Activated T-helper 2 cell treated with anti-CD3 and anti-CD28 coated beads, Interferon-gamma antibody, Interleukin-2, Interleukin-4, amounts not matched to agents 10 μg/mL and 5 μg/mL and 100 μg/mL, durations not matched to agents 14 hours and 24 hours and 36 hours (primary cell): ENCODE measurements at regions not wholly inside any gene's neighbourhood (a gene's known extent, or its start where the extent isn't known, plus 50 kb on each side); places are given as distances from the start of the nearest gene placed in this dataset.
A peak's percentile ranks its signal among the peaks of the same experiment; 100 is the strongest.

Experiments used
- DNase-seq: peaks from one replicate; pipeline ENCODE4 v3.0.0; 2021; ENCODE audit warnings: low spot score
- H3K27ac Mint-ChIP-seq: one replicate; pipeline ENCODE4 v1.8.0; 2021; ENCODE audit warnings: mixed read lengths
- H3K27me3 Mint-ChIP-seq: one replicate; pipeline ENCODE4 v1.8.0; 2021; ENCODE audit warnings: low read depth, mixed read lengths
- H3K36me3 Mint-ChIP-seq: one replicate; pipeline ENCODE4 v1.8.0; 2021; ENCODE audit warnings: low read depth, mixed read lengths
- H3K4me1 Mint-ChIP-seq: one replicate; pipeline ENCODE4 v1.8.0; 2021; ENCODE audit warnings: low read depth, mixed read lengths
- H3K4me3 Mint-ChIP-seq: one replicate; pipeline ENCODE4 v1.8.0; 2021; ENCODE audit warnings: low read depth, mild to moderate bottlenecking, moderate library complexity, mixed read lengths
- H3K9me3 Mint-ChIP-seq: one replicate; pipeline ENCODE4 v1.8.0; 2021; ENCODE audit warnings: mixed read lengths
- intact Hi-C: fragments of 100-400 bp; cut with micrococcal nuclease; formaldehyde crosslinking; loops from one replicate; pipeline ENCODE4 v1.15.1; 2023

DNA sequence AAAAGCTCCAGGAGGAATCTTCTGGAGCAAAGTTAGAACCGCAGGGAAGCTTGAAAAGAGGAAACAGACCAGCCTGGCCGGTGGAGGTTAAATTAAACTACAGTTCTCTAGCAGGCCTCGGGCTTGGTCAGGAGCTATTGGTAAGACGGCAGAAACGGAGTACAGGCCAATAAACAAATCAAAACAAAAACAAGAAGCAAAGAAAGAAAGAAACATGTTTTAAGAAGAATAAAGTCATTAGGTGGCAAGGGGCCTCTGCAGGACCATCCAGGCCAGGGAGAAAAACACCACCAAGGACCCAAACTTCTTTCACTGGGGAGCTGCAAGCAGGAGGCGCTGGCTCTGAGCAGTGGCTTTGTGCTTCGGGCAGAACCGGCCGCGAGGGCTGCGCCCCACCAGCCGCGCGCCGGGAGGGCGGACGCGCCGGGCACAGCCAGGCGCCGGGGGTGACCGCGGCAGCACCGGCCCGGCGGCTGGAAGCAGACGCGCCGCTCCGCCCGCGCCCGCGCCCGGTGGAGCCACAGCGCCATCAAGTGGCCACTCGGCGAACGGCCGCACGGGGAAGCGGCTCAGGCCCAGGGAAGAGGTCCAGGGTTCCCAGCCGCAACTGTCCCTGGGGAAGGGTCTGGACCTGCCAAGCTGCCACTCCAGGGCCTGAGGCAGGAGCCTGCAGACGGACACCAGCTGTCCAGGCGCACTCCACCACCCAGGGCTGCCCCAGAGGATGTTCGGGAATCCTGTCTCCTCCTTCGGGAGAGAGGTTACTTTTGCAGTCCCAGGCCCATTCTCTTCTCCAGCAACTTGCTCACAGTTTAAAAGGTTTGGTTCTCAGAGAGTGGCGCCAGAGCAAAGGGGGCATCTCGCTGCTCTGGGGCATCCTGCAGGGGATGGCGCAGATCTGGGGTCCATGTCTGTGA, 419.4 kb downstream of the SOX9 start:
- Mint-ChIP-seq H3K4me1 (peaks cover 2% of the 10 kb centered on the region), H3K27me3 (peaks cover 9% of the 10 kb centered on the region), H3K27ac (peak overlapping the region; percentile 14), H3K36me3 (no peaks in the 10 kb centered on the region), H3K9me3 (no peaks in the 10 kb centered on the region), H3K4me3 (no peak overlapping the region)
- intact Hi-C loops, result loop anchor here (5.0 kb wide), 2 partner anchors 423 to 1903 kb away; no protein-coding TSS in a partner anchor
- DNase-seq, result peak; percentile 37

DNA sequence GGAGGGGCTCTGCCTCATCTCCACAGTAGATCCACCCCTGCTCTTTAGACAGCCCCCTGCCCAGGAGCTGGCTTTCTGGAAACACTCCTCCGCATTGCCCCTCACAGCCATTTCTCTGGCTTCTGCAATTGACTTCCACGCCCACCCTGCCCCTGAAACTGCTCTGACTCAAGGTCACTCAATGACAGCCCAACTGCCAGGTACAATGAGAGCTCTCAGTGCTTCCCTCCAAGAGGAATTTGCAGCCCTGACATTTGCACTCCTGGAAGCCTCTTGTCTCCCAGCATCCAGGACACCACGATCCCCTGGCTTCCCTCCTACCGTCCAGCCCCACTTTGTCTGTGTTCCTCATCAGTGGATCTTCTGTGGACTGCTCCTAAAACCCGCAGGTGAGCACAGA, 421.5 kb downstream of the SOX9 start:
- H3K27ac Mint-ChIP-seq, result no peak overlapping the region
- no peaks in the 10 kb centered on the region for H3K36me3 Mint-ChIP-seq
- no peak for DNase-seq
- H3K4me3 Mint-ChIP-seq, result no peak overlapping the region
- H3K9me3 Mint-ChIP-seq, result no peaks in the 10 kb centered on the region
- H3K27me3 Mint-ChIP-seq, result peaks cover 9% of the 10 kb centered on the region
- intact Hi-C loops, result loop anchor here (5.0 kb wide), 2 partner anchors 425 to 1905 kb away; no protein-coding TSS in a partner anchor
- H3K4me1 Mint-ChIP-seq, result peaks cover 2% of the 10 kb centered on the region

DNA sequence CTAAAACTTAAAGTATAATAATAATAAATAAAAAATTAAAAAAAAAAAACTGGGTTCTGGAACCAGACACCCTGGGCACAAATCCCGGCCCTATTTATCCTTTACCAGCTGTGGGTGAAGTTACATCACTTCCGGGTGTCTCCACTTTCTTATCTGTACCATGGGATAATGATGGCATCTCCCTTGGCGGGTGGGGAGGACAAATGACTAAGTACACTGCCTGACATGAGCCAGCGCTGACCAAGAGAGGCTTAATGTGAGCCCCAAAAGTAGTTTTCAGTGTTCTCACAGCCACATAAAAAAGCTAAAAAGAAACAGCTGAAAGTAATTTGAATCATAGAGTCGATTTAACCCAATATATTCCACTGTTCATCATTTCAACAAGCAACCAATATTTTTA, 424.9 kb downstream of the SOX9 start:
- Mint-ChIP-seq H3K4me3 (no peak overlapping the region), H3K4me1 (no peaks in the 10 kb centered on the region), H3K9me3 (no peaks in the 10 kb centered on the region), H3K36me3 (no peaks in the 10 kb centered on the region), H3K27me3 (no peaks in the 10 kb centered on the region), H3K27ac (no peak overlapping the region)
- intact Hi-C loops, result no loop called here
- no peak for DNase-seq

DNA sequence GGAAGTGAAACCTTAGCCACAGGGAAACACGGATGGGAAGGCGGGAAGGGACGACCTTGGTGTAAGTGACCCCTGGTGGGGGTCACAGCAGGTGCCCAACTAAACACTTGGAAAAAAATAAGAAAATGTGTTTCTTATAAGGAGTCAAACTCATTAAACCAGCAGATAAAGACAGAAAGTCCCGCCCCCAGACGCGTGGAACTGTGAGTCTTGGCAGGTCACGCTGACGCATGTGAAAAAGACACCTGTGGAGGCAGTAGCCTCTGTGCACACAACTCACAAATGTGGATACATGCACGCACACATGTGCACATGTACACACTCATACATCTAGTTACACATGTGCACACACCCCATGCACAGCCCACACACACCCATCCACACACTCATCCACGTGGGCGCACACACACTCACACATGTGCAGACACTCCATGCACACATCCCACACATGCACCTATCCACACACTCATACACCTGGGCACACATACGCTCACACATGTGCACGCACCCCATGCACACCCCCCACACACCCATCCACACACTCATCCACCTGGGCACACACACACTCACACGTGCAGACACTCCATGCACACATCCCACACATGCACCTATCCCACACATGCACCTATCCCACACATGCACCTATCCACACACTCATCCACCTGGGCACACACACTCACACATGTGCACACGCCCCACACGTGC, 432.4 kb downstream of the SOX9 start:
- Mint-ChIP-seq H3K4me3 (no peak overlapping the region), H3K27ac (no peak overlapping the region), H3K27me3 (no peaks in the 10 kb centered on the region), H3K36me3 (no peaks in the 10 kb centered on the region), H3K9me3 (no peaks in the 10 kb centered on the region), H3K4me1 (no peaks in the 10 kb centered on the region)
- no peak for DNase-seq
- intact Hi-C loops, result no loop called here

DNA sequence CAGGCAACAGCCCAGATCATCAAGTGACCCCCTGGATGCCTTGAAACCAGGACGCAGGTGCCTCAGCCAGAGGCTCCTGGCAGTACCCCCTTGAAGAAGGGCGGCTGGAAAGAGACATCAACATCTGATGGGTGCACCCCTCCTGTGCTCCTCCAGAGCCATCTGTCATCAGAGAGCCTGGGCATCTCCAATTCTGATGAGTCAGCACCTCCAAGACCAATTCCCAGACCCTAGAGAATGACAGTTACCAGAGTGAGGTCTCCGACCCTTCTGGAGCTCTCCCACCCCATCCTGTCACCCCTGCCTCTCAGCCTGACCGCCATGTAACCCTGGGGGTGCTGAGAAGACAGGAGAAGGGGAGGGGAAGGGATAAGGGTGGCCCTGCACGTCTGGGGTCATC, 433.7 kb downstream of the SOX9 start:
- Mint-ChIP-seq H3K36me3 (no peaks in the 10 kb centered on the region), H3K27ac (no peak overlapping the region), H3K9me3 (no peaks in the 10 kb centered on the region), H3K27me3 (no peaks in the 10 kb centered on the region), H3K4me1 (no peaks in the 10 kb centered on the region), H3K4me3 (no peak overlapping the region)
- DNase-seq, result no peak
- intact Hi-C loops, result no loop called here

DNA sequence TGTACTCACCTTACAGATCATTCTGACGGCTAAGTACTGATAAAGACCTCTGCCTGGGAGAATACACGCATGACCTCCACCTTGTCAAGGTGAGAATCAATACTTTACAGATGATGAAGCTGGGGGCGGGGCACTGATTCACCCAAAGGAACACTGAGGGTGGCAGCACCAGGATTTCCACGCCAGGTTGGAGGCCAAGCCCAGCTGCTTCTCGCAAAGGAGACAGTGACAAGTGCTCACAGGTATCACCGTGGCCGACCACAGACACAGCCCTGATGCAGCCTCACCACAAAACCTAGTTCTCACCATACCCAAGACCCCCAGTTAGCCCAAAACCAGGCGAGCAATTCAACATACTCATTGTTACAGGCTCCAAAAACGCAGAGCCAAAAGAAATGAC, 434.2 kb downstream of the SOX9 start:
- DNase-seq, result no peak
- Mint-ChIP-seq H3K27me3 (no peaks in the 10 kb centered on the region), H3K4me1 (no peaks in the 10 kb centered on the region), H3K9me3 (no peaks in the 10 kb centered on the region), H3K27ac (no peak overlapping the region), H3K4me3 (no peak overlapping the region), H3K36me3 (no peaks in the 10 kb centered on the region)
- intact Hi-C loops, result no loop called here

DNA sequence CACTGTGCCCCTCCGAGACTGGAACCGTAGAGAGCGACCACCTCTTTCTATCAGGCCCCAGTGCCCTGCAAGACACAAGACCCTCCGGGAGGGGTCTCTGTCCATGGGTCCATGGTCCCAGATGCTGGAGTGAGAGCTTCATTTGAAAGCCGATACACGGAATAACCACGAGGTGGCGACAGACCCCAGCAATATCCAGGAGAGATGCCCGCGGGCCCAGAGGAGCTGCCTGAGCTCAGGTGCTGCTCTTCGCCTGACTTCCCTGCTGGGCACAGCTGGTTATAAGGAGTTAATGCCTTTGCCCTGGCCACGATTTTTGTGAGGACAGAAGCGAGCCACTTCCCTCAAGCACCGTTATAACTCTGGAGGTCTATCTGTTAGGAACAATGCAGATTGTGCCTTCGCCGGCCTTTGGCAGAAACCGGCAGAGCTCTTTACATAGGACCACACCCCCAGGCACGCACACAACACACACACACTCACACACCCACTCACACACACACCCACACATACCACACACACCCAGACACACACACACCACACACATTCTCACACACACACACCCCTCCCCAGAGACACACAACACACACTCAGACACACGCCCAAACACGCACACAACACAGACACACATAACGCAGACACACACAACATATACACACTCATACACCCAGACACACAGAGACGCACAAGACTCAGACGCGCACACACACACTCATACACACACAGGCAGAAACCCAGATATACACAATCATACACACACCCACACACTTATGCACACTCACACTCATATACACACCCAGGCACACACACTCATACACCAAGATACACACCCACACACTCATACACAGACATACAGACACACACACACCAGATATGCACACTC, 436.4 kb downstream of the SOX9 start:
- Mint-ChIP-seq H3K27ac (no peak overlapping the region), H3K27me3 (no peaks in the 10 kb centered on the region), H3K9me3 (no peaks in the 10 kb centered on the region), H3K36me3 (no peaks in the 10 kb centered on the region), H3K4me1 (no peaks in the 10 kb centered on the region), H3K4me3 (no peak overlapping the region)
- peak; percentile 55 for DNase-seq
- intact Hi-C loops, result loop anchor here (1.0 to 2.0 kb wide), 2 partner anchors 600 to 813 kb away; no protein-coding TSS in a partner anchor

DNA sequence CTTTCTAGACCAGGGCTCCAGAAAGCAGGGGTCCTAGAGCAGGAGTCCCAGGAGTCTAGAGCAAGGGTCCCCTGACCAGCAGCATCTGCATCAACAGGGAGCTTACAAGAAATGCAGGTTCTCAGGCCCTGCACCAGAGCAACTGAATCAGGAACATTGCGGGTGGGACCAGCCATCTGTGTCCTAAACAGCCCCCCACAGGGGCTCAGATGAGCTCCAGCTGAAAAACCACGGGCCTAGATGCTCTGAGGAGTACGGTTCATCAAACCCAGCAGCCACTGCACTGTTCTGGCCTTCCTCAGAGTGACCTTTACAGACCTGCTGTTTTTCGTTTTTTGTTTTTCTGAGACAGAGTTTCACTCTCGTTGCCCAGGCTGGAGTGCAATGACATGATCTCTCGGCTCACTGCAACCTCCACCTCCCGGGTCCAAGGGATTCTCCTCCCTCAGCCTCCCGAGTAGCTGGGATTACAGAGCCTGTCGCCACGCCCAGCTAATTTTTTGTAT, 438.2 kb downstream of the SOX9 start:
- Mint-ChIP-seq H3K36me3 (no peaks in the 10 kb centered on the region), H3K27ac (no peak overlapping the region), H3K9me3 (no peaks in the 10 kb centered on the region), H3K4me1 (no peaks in the 10 kb centered on the region), H3K27me3 (no peaks in the 10 kb centered on the region), H3K4me3 (no peak overlapping the region)
- intact Hi-C loops, result no loop called here
- no peak for DNase-seq

DNA sequence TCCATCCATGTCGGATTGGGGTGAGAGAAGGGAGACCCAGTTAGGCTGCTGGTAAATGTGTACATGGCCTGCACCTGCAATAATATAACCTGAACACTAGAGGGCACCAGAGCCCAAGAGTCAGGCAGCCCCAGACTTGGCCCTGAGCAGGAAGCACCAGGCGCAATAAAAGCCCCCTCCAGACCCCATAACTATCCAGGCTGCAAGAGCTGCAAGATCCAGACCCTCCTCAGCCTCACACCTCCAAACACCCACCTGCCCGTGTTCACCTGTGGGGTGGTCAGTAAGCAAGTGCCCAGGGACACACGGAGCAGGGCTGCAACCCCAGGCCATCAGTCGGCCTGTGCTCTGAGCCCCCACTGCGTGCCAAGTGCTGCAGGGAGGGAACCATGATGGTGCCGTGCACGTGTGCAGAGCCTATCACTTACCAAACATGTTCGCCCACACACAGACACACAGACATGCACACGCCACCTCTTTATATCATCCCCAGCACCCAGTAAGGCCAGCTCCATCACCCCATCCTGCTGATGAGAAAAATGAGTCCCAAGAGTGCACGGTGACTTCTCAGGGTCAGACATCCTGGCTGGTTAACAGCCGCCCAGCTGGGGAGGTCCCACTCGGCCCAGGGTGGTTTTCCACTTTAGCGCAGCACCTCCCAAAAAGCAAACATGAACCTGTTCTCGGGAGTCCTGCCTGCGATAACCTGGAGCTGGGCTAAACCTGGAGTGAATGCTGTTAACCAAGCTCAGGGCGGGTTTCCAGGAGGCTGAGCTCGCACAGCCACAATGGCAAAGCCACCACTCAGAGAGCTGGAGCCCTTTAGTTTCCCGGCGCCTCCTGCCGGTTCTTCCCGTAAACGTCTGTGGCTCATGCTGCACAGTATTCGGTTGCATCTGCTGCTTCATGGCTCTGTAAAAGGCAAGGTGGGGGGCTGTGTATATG, 439.8 kb downstream of the SOX9 start:
- Mint-ChIP-seq H3K27me3 (no peaks in the 10 kb centered on the region), H3K4me1 (no peaks in the 10 kb centered on the region), H3K36me3 (no peaks in the 10 kb centered on the region), H3K4me3 (no peak overlapping the region), H3K9me3 (no peaks in the 10 kb centered on the region), H3K27ac (no peak overlapping the region)
- peak; percentile 29 for DNase-seq
- intact Hi-C loops, result loop anchor here (1.0 to 10.0 kb wide), 2 partner anchors 167 to 694 kb away; no protein-coding TSS in a partner anchor

DNA sequence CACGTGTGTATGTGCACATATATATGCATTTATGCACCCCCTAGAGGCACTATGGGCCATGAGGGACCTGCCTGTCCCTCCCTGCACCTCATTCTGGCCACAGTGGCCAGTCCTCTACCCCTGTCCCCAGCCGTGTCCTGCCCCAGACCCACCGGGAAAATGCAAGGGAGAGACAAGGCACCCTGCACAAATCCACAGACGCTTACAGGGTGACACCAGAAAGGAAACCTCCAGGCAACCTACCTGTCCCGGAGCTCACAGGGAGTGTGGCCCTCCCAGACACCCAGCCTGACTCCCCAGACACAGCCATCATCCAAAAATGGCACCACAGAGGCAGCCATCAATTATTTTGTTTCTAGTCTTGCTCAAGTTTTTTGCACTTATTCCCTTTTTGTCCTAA, 440.4 kb downstream of the SOX9 start:
- H3K27me3 Mint-ChIP-seq, result no peaks in the 10 kb centered on the region
- H3K9me3 Mint-ChIP-seq, result no peaks in the 10 kb centered on the region
- H3K4me3 Mint-ChIP-seq, result no peak overlapping the region
- H3K36me3 Mint-ChIP-seq, result no peaks in the 10 kb centered on the region
- DNase-seq, result no peak
- H3K4me1 Mint-ChIP-seq, result no peaks in the 10 kb centered on the region
- H3K27ac Mint-ChIP-seq, result no peak overlapping the region
- intact Hi-C loops, result loop anchor here (10.0 kb wide), 1 partner anchor 694 kb away; no protein-coding TSS in a partner anchor

DNA sequence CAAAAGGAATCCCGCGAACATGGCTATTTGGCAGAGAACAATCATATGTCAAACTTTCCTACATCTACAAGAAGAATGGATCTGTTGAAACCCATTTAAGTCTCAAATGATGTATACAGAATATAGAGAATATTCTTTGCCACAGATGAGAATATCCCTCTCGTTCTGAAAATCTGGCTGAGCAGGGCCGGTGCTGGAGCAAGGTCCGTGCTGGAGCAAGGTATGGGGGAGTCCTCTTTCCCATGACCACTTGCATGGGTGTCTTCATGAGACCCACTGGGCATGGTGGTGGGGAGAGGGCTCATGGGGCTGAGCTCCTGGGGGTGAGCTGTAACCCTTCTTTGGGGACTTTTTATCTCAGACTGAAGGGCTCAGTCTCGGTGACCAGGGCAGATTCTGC, 440.9 kb downstream of the SOX9 start:
- intact Hi-C loops, result loop anchor here (10.0 kb wide), 1 partner anchor 693 kb away; no protein-coding TSS in a partner anchor
- H3K36me3 Mint-ChIP-seq, result no peaks in the 10 kb centered on the region
- no peak overlapping the region for H3K4me3 Mint-ChIP-seq
- no peak overlapping the region for H3K27ac Mint-ChIP-seq
- peaks cover 2% of the 10 kb centered on the region for H3K4me1 Mint-ChIP-seq
- DNase-seq, result no peak
- H3K27me3 Mint-ChIP-seq, result peaks cover 2% of the 10 kb centered on the region
- no peaks in the 10 kb centered on the region for H3K9me3 Mint-ChIP-seq
